NCI-H146 treated with DMSO at 0.1 percent for 48 hours (cell line): ENCODE measurements at regions not wholly inside any gene's neighbourhood (a gene's known extent, or its start where the extent isn't known, plus 50 kb on each side); places are given as distances from the start of the nearest gene placed in this dataset.
A peak's percentile ranks its signal among the peaks of the same experiment; 100 is the strongest.

Experiments used
- DNase-seq: peaks from one replicate; lab custom pipeline; 2025; ENCODE audit not compliant: unreplicated experiment; lab: John Stamatoyannopoulos, UW

DNA sequence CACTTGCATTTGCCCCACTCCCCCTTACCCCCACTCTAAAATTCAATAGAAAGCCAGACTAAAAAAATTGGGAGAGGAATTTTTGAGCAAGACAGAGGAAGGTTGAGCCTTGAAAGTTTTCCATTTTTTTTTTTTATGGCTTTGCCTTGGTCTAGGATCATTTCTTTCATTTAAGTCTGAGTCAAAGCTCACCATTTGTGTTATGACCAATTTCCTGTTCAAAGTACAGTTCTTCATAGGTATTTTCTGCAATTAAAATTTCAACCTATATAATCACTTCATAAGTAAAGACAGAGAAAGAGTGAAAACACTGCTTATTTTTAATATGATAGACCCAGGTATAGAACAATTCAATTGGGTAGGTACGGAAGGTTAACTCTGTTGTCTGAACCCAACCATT is 436.6 kb upstream of the ADGRL2 start:
- no peak for DNase-seq

DNA sequence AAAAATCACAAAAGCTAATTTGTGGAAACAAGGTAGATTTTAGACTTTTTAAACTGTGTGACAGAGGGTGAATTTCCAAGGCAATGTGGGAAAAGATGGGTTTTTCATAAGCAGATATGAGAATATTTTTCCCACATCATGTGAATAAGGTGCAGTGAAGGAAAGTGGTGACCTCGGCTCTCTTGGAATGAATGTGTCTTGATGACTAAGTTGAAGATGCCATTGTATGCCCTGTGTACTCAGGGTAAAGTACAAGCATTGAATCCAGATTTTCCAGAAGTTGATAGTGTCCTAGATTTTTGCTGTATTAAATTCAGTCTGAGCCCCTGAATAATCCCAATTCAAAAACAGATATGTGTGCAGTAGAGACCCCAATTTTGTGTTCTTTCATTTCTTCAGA is 442.6 kb upstream of the ADGRL2 start:
- no peak for DNase-seq

DNA sequence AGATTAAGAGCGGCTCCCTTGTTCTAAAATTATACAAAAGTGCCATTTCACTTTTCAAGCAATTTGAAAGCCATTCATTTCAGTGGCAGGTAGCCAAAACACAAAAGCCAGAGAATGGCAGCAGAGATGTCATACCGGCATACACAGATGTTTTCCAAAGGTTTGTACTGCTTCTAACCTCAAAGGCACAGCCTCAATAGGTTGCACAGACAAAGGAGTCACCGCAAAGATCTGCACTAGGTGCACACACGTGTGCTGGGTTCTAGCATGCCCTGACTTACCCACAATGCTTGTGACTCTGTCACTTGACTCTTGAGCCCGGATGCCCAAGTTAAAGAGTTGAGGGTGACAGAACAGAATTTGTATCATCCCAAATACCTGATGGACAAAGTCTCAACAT is 448.9 kb upstream of the ADGRL2 start:
- DNase-seq: no peak

DNA sequence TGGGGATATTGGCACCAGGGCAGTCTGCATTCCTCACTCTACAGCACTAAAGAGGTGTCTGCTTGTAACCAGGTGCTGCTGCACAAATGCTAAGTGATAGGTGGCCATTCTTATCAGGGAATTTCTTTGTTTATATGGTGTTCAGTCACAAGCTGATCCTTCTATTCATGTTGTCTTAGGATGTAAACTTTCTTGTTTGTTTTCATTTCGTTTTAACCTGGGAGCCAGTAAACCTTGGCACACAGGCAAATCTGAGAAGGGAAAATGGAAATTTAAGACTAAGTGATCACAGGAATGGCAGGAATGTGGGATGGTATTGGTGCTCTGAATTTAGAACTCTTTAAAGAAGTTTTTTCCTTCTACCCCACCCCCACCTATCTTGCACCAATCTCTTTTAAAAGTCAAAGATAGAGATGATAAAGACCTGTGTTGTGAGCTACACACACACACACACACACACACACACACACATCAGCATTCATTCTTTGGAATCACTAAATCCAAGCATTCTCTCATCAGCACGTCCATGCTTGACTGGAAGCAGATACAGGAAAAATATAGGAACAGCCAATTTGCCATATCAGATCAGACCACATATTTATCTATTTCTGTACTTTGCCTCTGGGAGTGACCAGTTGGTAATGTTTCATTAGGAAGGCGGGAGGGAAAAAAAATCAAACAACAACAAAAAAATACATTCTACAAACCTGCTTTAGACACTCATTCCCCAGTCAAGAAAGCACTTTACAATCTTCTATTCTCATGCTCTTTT is 451.4 kb upstream of the ADGRL2 start:
- no peak for DNase-seq

DNA sequence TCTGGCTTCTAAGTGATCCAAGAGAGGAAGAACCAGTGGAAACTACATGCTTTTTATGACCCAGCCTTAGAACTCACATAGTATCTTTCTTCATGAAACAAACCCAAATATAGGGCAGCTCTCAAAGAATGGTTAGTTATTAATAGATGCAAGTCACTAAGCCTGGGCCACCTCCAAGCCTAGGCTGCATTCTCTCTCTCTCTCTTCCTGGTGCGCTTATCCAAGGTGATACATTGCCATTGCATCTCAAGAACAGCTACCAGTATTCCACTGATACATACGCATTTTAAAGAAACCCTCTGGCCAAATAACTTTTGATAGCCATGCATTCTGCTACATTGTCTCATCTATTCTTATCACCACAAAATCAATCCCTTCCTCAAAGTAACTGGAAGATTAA is 455.6 kb upstream of the ADGRL2 start:
- DNase-seq: no peak

DNA sequence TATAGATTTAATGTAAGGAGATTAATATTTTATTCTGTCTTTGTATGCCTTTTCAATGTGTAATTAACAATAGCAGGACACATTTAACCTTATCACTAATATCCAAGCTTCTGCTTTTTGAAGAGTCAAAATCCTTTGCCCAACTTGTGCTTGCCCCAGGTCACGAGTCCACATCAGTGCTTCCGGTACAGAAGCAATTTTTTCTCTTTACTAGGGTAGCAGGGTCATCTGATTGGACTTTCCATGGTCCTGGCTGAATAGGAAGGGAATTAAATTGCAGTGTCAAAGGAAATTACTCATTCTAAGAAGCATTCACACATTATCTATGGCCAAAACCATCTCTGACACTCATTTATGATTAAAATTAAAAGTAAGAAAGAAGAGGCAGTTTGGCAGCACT is 460.5 kb upstream of the ADGRL2 start:
- no peak for DNase-seq

DNA sequence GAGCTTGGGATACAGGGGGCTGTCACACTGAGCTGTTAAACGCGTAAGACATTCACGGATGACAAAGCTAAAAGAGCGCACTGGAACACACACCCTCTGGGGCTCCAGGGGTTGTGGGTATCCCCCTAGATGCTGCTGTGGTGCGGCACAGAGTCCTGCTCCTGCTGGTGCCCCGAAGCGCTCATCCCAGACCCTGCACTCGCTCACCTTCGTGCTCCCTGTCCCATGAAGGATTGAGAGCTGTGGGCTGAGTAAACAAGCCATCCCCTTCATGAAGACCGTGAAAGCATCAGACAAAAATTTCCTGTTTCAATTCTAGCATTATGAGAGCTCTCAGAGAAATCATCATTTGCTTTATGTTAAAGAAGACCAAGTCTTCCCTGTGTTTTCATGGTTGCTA is 463.5 kb upstream of the ADGRL2 start:
- no peak for DNase-seq

DNA sequence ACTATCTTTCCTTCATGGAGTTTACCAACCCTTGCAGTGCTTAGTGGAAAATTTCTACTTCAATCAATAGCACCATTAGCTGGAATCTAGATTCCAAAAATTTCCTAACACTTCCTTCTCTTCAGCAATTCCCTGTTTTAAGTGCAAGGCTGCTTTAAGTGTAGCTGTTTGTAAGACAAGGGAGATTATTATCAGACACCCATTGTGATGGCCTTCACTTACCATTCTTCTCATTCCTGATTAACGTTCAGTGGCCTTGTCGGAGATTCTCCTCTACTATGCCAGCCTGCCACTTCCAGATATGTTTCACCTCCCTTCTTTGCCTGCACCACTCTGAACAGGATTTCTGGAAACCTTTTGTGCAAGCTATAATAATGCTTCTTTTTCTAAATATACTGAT is 464.9 kb upstream of the ADGRL2 start:
- no peak for DNase-seq

DNA sequence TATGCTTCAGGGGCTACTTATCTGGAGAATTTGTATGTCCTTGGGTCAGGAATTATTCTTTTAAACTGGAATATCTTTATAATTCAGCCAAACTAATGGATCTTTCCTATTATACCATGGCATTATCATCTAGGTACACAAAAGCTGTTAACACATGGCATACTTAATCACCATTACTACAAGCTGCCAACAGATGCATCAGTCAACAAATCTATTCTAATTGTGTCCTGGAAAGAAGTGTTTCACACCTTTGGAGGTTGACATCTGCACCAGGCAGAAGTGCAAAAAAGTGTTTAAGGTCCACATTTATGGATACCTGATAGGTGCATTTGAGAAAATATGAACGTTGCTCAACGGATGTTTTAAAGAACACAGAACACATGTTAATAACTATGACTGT is 470.2 kb upstream of the ADGRL2 start:
- DNase-seq: peak; percentile 22

DNA sequence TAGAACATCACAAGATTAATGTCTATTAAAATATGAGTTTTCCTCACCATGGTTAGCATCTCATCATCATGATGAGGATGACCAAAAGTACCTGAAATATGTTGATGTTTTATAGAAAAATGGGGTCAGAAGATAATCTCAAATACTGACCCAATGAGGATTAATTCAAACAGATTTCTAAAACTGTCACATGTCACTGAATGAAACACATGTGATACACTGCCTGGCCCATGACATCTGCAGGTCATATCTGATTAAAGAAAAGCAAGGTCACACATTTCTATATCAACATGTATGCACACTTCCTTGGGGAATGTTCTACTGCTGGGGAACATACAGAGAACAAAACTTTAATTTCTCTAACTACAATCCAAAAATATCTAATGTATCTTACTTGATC is 470.6 kb upstream of the ADGRL2 start:
- DNase-seq: no peak

DNA sequence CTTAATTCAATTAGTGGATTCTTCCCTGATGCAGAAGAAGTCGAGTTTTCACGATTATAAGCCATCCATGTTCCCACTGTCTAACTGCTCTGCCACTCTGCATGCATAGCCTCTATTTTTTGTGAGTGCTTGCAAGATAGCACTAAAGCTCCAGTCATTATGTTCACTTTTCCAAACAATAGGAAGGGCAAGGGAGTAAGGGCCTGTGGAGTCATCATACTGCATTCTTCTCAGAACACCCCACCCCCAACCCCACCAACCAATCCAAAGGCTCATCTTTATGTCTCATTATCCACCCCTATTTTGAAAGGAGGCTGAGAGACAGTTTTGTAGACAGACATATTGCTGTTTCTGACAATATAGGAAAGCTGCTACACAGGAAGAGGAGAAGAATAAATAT is 471.7 kb upstream of the ADGRL2 start:
- peak; percentile 19 for DNase-seq

DNA sequence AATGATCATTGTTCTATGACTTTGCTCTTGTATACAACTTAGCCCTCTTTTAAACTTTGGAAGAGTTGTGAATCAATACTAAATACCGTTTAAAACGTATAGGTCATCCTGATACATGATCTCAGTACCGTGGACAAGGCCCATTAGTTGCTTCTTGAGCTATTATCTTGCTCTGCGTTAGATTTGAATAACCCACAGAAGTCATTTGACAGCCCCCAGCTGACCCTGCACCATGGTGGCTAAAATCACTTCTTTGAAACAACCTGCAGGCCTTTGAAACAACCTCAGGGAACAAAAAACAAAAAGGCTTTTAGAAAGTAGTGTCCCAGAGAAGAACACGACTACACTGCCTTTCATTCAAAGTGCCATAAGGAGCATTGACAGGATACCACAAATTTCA is 473.0 kb upstream of the ADGRL2 start:
- DNase-seq: no peak

DNA sequence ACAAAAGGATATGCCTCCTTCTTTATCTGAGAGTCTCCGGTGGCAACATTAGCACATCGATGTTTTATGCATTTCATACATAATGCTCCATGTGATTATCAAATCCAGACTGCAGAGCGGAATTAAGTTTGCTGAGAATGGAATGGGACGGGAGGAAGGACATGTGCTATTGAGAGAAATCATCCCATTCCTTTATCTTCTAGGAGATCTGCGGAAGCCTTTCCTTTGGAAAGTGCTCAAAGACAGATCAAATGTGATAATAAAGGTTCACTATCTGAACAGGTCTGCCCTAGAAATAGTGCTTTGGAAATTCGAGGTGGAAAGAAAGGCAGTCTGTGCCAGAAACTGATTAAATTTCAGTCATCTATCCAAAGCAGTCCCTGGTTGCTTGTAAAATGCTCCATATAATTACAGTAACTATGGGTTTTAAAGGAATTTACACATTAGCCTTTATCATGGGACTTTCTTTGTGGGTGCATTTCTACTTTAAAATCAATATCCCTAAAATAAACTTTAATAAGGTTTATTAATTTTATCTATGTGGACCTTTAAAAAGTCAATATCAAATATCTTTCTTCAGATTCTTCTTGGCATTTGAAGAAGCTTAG is 473.5 kb upstream of the ADGRL2 start:
- DNase-seq: no peak

DNA sequence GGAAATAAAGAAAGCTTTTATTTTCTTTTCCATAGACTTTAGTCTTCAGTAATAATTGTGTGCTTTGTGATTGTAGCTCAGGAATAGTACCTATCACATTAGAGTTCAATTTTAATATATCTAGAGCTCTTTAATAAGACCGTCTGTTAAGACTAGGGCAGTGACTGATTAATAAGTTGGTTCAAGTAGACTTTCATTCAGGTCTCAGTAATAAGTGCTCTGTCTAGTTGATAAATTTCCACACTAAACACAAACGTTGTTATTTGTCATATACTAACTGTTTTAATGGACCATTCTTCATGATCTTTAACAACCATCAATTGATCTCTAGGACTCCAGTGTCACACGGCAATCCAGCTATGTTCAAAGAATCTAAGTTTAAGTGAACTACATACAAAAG is 474.5 kb upstream of the ADGRL2 start:
- no peak for DNase-seq

DNA sequence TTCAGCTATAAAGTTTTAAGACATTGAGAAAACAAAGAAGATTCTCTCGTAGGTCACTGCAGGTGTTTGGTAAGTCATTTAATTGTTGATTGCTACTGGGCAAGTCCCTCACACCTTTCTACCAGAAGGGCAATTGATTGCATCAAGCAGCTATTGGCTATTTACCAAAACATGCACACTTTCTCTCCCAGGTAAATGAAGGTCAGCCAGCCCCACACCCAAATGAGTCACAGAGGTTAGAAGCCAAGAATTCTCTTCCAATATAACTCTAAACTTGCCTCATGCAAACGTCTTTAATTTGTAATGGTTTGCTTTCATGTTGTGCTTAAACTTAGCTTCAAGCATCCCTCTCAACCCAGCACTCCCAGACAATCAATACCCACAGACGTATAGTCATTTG is 475.3 kb upstream of the ADGRL2 start:
- DNase-seq: no peak

DNA sequence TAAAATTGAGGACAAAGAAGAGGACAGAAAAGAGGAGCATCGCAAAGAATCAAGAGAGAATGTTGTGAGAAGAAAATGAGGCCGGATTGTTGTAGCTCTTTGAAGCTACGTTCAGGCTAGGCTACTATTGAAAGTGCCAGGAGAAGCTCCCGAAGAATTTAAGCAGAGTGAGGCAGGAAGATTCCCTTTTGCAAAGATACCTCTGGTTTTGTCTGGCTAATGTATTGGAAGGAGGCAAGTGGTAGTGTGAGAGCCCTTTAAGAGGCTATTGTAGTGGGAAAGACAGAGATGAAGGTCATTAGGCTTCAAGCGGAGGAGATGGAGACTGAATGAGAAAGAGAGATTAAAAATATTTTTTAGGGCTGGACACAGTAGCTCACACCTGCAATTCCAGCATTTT is 476.9 kb upstream of the ADGRL2 start:
- no peak for DNase-seq

DNA sequence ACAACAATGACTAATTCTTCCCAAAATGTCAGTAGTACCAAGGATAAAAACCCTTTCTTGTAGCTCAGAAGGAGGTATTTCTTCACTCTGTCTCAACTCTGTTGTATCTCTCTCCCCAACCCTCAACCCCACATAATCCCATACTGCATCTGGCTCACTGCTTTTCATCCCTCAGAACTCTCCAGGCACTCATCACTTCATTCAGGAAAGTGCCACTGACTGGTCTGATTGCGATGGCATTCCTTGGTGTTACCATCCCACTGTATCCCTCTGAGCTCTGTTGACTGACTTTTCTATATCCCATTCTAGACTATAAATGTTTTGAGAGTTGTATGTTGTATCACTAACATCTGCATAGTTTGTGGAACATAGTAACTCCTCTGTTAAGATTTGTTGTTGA is 483.5 kb upstream of the ADGRL2 start:
- no peak for DNase-seq

DNA sequence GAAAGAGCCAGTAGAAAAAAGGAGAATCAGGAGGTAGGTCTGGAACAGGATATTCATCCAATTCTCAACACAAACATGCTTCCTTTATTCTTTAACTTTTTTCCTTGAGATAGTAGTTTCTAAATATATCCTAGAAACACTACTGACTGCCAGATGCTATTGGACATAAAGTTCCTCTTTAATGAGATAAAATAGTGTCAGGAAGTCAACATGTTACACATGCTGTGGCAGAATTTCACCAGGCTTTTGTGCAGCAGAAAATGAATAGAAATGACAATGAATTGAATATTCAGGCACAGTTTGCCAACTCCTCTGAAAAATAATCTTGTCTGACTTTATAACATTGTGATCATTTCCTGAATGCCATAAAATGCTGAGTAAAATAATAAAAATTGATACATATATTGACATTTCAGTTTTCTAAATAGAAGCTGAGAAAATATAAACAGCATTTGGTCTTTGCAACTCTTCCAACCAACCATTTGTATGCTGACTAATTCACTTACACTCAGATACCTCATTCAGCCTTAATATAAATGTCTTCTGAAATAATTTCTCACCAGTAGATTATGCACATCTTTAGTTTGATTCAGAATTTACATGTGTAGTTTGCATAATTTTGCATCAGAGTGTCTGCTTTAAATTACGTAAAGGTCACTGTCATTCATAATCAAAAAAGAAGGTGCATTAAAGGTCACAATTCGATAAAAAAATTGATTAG is 486.1 kb upstream of the ADGRL2 start:
- no peak for DNase-seq

DNA sequence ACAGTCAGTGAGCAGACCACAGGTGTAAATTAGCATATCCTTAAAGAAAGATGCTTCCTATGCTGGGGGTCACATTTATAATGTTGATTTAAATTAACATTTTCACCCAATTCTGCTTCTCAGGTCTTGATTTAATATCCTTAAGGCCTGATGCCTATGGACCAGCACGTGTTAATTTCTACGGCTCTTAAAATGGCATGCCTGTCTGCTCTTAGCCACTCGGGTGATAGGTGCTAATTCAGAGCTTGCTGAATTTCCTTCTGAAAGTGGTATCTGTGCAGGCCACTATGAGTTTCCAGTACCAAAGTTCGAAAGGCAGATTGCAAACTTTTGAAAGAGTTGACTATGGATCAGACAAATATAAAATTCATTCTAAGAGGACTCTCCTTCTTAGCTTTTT is 487.4 kb upstream of the ADGRL2 start:
- no peak for DNase-seq

DNA sequence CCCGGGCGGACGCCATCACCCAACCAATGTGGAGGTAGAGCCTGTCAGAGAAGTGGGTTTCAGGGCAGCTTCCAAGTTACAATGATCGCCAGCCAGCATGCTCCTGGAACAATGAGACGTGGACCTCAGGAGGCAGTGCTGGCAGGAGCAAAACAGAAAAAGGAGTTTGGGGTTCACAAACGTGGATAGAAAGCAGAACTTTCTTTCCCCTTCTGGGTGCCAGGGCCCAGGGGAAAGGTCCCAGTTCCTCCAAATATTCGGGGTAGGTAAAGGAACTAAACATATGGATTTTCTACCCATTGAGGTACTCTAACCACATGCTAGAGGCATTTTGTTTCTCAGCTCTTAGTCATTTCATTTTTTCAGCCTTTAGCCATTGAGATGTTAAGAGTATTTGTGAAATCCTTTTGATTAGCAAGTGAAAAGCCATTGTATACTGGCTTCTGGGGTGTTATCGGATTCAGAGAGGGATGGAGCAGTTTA is 488.4 kb upstream of the ADGRL2 start:
- no peak for DNase-seq

DNA sequence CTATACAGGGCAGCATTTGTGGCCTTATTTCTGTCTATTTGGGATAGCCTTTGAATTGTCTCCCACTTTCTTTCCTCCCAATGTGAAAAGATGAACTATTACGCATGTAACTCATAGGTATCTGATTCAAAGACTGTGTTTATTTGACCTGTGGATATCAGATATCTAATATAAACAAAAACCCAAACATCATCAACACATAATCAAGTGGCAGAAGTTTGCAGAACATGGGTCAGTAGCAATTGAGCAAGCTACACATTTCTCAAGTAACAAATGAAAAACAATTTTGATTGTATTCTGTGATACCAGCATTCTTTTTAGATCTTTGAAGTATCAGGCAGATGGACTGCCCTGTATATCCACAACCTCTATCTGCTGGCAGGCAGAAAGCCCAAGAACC is 490.5 kb upstream of the ADGRL2 start:
- no peak for DNase-seq

DNA sequence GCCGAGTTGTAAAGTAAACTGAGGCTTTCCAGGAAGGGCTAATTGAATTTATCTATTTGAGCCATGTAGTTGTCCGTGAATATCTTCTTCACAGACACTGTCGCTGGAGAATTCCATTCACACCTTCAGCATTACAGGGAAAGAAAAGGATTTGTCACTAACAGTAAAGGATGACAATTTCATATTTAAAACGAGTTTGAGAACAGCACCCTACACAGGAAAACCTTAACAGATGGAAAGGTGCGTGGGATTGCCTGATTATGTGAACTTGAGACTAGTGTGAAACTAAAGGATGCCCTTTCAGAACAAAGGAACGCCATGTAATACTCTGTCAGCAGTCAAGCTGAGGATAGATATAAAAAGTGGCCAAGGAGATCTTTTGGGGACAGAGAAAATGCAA is 492.5 kb upstream of the ADGRL2 start:
- no peak for DNase-seq
